ENCODE measurements at regions not wholly inside any gene's neighbourhood (a gene's known extent, or its start where the extent isn't known, plus 50 kb on each side); places are given as distances from the start of the nearest gene placed in this dataset.

GRCh38 chr9:73896061-73896460 lies 601.1 kb upstream of the RORB start:
- H3K27ac ChIP-seq (ENCODE audit: insufficient read depth, low read depth, low read length): no peak overlapping the region
- no peaks in the 10 kb centered on the region for H3K9me1 ChIP-seq (replicated peaks; ENCODE audit: control insufficient read depth, extremely low read depth, insufficient read depth, low read length)
- H3K79me2 ChIP-seq (ENCODE audit: control insufficient read depth, insufficient read depth, low read length): no peaks in the 10 kb centered on the region
- CTCF ChIA-PET: interaction anchor here (0.5 kb wide), 1 partner anchor 9 kb away, joined by 3 read pairs; no protein-coding TSS in a partner anchor
- no peak for TF ChIP-seq FOS (IDR thresholded peaks at IDR 0.05; ENCODE audit: borderline replicate concordance, insufficient read depth, low read length)
- intact Hi-C loops (cut with micrococcal nuclease): no loop called here
- H3K9me3 ChIP-seq (replicated peaks; ENCODE audit: control insufficient read depth, insufficient read depth, low read length): peaks cover 4% of the 10 kb centered on the region
- no peak overlapping the region for H2AFZ ChIP-seq (ENCODE audit: low read depth, low read length)
- no peak overlapping the region for H3K9ac ChIP-seq (replicated peaks; ENCODE audit: extremely low read depth, insufficient read depth, low read length)
- dilution Hi-C loops (cut with MboI; ENCODE audit: extremely low pct_ligation_motif_present, low sequenced_read_pairs): no loop called here
- no peak overlapping the region for H3K4me2 ChIP-seq (ENCODE audit: insufficient read depth, low read length)
- H4K20me1 ChIP-seq (replicated peaks; ENCODE audit: control insufficient read depth, extremely low read depth, insufficient read depth, low read length): no peaks in the 10 kb centered on the region
- H3K27me3 ChIP-seq (ENCODE audit: control insufficient read depth in 2 of 2, insufficient read depth in 2 of 2, low read length in 2 of 2): no peaks in the 10 kb centered on the region
- DNase-seq (ENCODE audit: low read depth, low spot score) (no peak), FAIRE-seq (no peak)
- POLR2A ChIA-PET: no interaction called here
- no peak overlapping the region for H3K4me3 ChIP-seq (replicated peaks in 1 of 3; ENCODE audit: insufficient read depth in 1 of 3, low read depth in 1 of 3, low read length in 3 of 3)
- BruUV-seq (replicated peaks): no TSS peak
- no peaks in the 10 kb centered on the region for H3K36me3 ChIP-seq (ENCODE audit: control insufficient read depth in 2 of 2, extremely low read depth in 1 of 2, insufficient read depth in 2 of 2, low read length in 2 of 2)
- H3K4me1 ChIP-seq (ENCODE audit: control insufficient read depth, extremely low read depth, insufficient read depth, low read length): no peaks in the 10 kb centered on the region

- no peak overlapping the region for H2AFZ ChIP-seq (ENCODE audit: low read depth, low read length)
- no peaks in the 10 kb centered on the region for H3K36me3 ChIP-seq (ENCODE audit: control insufficient read depth in 2 of 2, extremely low read depth in 1 of 2, insufficient read depth in 2 of 2, low read length in 2 of 2)
- no peaks in the 10 kb centered on the region for H3K9me1 ChIP-seq (replicated peaks; ENCODE audit: control insufficient read depth, extremely low read depth, insufficient read depth, low read length)
- H3K4me2 ChIP-seq (ENCODE audit: insufficient read depth, low read length): no peak overlapping the region
- no peak overlapping the region for H3K4me3 ChIP-seq (replicated peaks in 1 of 3; ENCODE audit: insufficient read depth in 1 of 3, low read depth in 1 of 3, low read length in 3 of 3)
- dilution Hi-C loops (cut with MboI; ENCODE audit: extremely low pct_ligation_motif_present, low sequenced_read_pairs) (no loop called here), intact Hi-C loops (cut with micrococcal nuclease) (no loop called here)
- FAIRE-seq (no peak), DNase-seq (ENCODE audit: low read depth, low spot score) (no peak)
- no peaks in the 10 kb centered on the region for H3K79me2 ChIP-seq (ENCODE audit: control insufficient read depth, insufficient read depth, low read length)
- CTCF ChIA-PET: no interaction called here
- no peak overlapping the region for H3K27ac ChIP-seq (ENCODE audit: insufficient read depth, low read depth, low read length)
- BruUV-seq (replicated peaks): no TSS peak
- POLR2A ChIA-PET: no interaction called here
- no peaks in the 10 kb centered on the region for H3K4me1 ChIP-seq (ENCODE audit: control insufficient read depth, extremely low read depth, insufficient read depth, low read length)
- TF ChIP-seq POLR2A (IDR thresholded peaks at IDR 0.05; ENCODE audit: low read depth, low read length) (no peak), MAX (IDR thresholded peaks at IDR 0.05; ENCODE audit: insufficient read depth, insufficient read length) (no peak)
- no peaks in the 10 kb centered on the region for H4K20me1 ChIP-seq (replicated peaks; ENCODE audit: control insufficient read depth, extremely low read depth, insufficient read depth, low read length)
- no peak overlapping the region for H3K9ac ChIP-seq (replicated peaks; ENCODE audit: extremely low read depth, insufficient read depth, low read length)
- H3K27me3 ChIP-seq (ENCODE audit: control insufficient read depth in 2 of 2, insufficient read depth in 2 of 2, low read length in 2 of 2): no peaks in the 10 kb centered on the region
- H3K9me3 ChIP-seq (replicated peaks; ENCODE audit: control insufficient read depth, insufficient read depth, low read length): no peaks in the 10 kb centered on the region
Observed at GRCh38 chr9:73906671-73907070, 590.5 kb upstream of the RORB start.

Data from endothelial cell of umbilical vein (primary cell).